Bone marrow (tissue), 2 donors: ENCODE measurements at regions not wholly inside any gene's neighbourhood (a gene's known extent, or its start where the extent isn't known, plus 50 kb on each side); places are given as distances from the start of the nearest gene placed in this dataset.

Experiments
- DNase-seq, 2 donors: peaks; one replicate each; lab custom pipeline; 2025; lab: John Stamatoyannopoulos, UW

DNA sequence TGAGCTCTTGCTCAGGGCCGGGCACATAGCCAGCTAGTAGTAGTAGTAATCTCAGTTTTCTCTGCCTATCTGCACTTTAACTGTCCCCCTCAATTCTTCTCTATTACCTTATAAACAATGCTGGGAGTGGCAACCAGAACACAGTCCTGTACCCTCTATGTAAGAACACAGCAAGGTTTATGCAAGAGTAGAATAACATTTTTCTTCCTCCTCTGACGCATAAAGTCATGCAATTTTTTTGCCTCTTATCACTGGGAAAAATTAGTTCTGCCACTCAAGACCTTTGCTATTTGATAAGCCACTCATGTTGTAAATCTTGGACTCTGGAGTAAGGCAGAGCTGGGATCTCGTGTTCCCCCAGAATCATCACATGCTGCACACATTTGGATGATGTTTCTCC lies 200.7 kb upstream of the SOX11 start:
- no peak for DNase-seq

- DNase-seq = no peak
Measured at GRCh38 chr2:5493256-5493655, 198.9 kb upstream of the SOX11 start.

DNA sequence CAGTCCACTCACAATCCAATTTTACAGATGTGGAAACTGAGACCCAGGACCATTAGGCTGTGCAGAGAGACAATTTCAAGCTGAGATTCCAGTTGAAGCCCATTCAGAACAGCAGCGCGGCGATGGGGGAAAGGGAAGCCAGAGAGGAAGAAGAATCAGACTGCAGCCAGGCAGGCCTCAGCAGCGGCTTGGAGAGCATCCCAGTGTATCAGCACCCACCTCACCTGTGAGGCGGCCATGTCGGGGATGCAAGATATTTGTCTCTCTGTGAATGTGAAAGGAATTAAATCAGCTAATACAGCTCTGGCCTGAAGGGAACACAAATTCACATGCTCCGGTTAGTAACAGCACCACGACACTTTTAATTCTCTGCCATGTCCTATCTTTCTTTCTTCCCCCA lies 198.0 kb upstream of the SOX11 start:
- DNase-seq = no peak

DNA sequence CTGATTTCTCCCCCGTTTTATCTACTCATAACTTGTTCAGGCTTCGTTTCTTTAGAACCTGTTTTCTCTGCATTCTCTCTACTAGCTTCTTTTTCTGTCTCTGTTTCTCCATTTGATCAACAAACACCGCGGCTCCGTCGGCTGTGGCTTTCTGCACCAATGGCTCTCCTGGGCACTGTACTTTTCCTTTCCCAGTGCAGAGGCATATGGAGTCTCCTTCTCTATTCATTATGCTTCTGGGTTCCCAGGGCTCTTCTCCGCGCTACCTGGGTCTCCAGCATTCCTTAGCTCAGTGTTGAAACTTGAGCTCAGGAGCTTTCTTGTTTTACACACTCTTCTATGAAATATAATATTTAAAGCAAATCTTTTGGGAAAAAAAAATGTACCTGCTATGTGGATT lies 196.6 kb upstream of the SOX11 start:
- no peak for DNase-seq

- DNase-seq = no peak
Measured at GRCh38 chr2:5497874-5498273, 194.3 kb upstream of the SOX11 start.

DNA sequence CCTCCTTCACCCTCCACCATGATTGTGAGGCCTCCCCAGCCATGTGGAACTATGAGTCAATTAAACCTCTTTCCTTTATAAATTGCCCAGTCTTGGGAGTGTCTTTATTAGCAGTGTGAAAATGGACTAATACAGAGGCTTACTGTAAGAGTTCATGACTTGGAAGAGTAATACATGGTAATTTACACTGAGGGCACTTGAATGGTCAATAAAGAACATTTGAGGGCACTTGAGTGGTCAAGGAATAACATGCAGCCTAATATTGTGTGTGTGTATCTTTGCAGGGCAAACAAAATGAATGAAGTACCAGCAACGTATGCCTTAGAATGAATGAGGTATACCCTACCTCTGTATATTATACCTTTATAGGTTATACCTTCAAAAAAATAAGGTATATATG lies 190.4 kb upstream of the SOX11 start:
- DNase-seq = no peak

DNA sequence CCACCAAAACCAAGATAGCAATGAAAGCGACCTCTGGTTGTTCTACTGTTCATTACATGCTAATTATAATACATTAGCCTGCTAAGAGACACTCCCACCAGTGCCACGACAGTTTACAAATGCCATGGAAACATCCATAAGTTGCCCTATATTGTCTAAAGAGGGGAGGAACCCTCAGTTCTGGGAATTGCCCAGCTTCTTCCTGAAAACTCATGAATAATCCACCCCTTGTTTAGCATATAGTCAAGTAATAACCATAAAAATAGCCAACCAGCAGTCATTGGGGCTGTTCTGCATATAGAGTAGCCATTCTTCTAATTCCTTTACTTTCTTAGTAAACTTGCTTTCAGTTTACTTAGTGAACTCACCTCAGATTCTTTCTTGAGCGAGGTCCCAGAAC lies 189.8 kb upstream of the SOX11 start:
- DNase-seq = no peak

DNA sequence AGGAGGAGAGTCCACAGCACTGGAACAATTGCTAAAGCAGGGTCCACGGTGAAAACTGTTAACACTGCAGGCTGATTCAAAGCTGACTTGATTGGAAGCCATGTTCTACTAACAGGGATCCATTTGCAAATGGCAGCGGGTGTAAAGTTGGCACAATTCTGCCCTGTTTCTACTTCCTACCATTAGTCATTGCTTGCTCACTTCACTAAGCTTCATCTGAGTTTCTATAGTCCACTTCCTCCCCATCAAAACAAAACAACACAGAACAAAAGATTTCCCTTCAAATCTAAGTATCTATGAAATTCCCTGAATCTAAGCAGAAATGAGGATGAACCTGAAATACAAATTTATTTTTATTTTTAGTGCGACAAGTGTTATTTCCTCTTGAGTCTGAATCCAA lies 187.4 kb upstream of the SOX11 start:
- DNase-seq = no peak

DNA sequence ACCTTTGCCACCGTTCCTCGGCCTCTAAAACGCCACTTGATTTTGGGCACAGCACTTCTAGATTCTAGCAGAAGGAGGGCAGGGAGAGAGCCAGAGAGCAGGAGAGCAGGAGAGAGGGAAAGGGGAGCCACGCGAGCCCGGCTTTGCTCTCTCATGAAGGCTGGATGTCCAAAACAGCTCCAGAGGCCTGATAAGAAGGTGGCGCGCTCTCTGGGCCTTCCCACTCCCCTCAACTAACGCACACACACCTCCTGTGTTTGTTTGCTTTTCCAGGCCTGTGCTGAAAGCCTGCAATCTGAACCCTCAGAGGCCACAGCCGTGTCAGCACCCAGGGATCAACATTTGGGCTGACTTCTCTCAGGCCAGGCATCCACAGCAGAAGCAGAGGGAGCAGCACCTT lies 184.8 kb upstream of the SOX11 start:
- DNase-seq = no peak

DNA sequence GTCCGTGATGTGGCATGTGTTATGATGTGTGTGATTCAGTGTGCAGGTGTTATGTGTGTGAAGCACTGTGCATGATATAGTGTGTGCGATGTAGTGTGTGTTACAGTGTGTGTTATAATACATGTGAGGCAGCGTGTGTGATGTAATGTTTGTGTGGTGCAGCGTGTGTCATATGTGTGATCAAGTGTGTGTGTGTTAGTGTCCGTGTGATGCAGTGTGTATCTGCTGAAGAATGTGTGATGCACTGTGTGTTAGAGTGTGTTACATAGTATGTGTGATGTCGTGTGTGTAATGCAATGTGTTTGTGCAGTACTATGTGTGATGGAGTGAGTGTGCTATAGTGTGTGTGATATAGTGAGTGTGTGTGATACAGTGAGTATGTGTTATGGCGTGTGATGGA lies 182.8 kb upstream of the SOX11 start:
- no peak for DNase-seq

GRCh38 chr2:5510082-5510481 lies 182.1 kb upstream of the SOX11 start:
- no peak for DNase-seq

GRCh38 chr2:5515693-5516092 lies 176.5 kb upstream of the SOX11 start:
- no peak for DNase-seq

DNA sequence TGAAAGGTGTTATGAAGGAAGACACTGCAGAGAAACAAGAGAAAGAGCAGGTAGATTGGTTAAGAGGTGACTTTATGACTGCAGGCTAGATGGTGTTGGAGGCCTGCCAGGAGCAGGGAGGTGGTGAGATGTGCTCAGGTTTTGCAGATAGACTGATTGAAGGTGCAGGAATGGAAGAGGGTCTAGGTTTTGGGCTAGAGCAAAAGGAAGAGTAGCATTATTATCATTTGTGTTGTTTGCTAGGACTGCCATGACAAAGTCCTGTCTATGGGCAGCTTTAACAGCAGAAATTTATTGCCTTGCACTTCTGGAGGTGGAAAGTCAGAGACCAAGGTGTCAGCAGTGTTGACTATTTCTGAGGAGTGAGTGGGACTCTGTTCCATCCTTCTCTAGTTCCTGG lies 172.9 kb upstream of the SOX11 start:
- DNase-seq = no peak

DNA sequence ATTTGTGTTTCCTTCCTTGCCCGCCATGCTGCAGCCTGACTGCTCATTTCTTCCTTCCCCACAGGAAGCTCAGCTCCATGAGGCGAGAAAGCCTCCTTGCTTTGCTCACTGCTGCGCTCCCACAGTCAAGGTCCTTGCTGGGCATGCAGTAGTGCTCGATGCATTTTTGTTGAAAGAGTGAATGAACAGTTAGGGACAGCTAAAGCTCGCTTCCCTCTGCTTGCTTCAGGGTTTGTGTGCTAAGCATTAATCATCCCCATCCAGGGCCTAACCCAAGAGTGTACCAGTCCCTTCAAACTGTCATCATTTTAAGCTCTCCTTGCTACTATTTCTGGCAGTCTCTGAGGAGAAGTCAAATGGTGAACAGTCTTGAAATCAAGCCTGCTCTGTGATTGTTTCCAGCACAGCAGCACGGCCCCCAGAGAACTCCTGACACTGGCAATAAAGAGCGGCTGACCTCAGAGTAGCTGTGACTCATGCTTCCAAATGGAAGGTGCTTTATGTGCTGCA lies 171.7 kb upstream of the SOX11 start:
- DNase-seq = no peak

GRCh38 chr2:5521461-5521860 lies 170.7 kb upstream of the SOX11 start:
- DNase-seq = no peak

DNA sequence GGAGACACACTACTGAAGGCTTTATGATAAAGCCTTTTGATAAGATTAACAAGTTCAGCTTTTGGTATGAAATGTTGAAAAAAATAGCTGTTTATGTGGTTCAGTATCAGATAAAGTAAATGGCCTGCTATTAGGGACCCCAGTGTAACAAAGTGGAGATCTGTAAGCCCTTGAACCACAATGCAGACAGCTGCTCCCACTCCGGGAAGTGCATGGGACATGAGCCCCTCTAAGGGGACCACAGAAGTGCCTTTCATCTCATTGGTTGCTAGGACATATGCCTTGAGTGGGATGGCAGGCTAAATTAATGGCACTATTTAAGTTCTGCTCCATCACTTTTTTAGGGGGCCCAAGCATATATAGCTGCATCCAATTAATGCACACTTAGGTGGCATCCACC lies 167.6 kb upstream of the SOX11 start:
- no peak for DNase-seq

DNA sequence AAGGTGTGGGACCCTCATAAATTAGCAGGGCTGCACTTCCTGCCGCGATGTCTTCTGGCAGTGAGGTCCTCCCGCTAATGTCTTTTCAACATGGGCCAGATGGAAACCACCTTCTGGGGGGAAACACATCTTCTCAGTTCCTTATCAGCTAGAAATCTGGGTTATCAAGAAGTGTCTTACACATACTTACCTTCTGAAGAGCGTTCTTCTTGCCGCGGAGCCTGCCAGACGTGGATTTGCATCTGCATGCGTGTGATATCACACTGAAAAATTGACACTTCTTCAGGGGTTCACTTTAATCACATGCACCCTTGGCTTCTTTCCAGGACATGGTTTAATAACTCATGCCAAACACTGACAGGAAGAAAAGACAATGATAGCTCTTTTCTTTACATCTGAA lies 163.5 kb upstream of the SOX11 start:
- no peak for DNase-seq

DNA sequence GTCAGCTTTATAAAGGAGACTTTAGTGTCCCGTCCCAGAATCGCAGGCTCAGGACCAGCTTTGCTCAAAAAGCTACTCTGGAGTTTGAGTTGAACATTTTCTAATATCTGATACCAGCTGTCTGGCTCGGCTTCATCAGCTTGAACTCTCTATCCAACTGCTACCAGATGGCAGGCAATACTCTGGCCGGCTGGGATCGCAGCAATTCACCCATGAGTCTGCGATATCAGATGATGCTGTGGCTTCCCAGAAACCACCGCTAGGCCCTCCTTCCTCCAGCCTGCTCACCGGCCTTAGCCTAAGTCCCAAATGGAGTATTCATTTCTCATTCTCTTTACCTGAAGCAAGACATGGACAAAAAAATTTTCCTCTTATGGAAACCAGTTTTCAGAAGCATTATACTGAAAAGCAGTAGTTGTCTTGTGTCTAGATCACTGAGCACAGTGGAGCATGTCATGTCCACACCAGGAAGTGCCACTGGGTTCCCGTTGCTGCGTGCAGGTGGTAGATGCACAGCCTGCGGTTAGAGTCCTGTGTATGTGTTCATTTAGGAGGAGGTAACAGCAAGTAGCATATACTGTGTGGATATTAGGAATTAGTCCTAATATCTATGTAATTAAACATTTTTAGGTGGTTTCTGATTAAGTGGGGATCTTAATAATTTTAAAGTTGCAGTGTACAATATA lies 162.0 kb upstream of the SOX11 start:
- DNase-seq = no peak

- DNase-seq = no peak
Measured at GRCh38 chr2:5535301-5535700, 156.9 kb upstream of the SOX11 start.

- DNase-seq = no peak
Measured at GRCh38 chr2:5537180-5537688, 154.9 kb upstream of the SOX11 start.

GRCh38 chr2:5538313-5538712 lies 153.9 kb upstream of the SOX11 start:
- DNase-seq = no peak

DNA sequence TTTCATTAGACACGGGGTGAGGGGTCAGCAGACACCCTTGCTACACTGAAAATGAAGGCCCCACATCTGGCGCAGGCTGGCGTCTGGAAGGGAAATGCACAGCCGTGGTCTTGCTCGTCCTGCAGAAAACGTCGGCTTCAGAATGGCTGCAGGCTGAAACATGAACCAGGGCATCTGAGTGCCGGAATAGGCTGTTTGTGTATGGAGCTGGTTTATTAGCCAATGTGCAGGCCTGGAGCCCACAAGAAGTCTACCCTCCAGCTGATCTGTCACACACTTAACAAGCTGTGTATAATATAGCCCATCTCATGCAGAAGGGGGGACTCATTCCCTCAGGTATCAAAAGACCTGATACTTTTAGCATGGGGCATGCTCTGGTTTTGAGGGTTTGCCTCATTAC lies 153.4 kb upstream of the SOX11 start:
- no peak for DNase-seq

DNA sequence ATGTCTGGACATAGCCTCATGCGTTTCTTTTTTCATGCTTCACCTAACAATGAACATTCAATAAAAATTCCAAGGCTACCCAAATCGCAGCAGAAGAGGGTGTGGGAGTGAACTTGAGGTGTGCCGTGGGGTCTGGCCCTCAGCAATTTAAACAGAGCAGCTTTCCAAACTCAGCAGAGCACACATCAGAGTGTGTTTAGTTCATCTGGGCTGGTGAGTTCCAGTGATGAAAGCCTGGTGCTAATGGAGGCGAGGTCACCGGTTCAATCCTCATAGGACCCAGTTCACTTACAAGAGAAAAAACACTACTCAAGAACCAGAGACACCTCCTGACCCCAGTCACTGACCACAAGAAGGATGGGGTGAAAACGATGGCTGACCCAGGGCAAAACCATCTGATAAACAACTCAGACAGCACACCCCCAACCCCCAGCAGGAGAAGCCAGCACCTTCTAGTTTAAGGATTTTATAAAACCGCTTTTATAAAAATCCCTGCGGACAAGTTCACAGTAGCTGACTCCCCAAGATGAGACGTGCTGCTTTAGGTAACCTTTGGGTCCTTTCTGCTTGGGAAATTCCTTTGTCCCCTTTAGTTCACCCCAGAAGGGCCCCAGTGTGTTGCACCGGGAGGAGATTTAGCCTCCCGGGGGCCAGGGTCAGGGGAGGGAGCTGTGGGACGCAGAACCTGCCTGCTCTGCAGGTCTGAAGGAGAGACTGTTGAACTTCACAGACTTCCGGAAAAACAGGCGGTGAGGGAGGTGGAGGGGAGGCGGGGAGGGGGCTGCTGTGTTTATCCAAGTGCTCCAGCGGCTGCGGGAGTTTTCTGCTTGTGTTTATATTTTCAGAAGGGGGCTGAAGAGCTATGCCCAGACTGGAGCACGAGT lies 152.7 kb upstream of the SOX11 start:
- DNase-seq = no peak
